HepG2 (cell line): ENCODE measurements at regions not wholly inside any gene's neighbourhood (a gene's known extent, or its start where the extent isn't known, plus 50 kb on each side); places are given as distances from the start of the nearest gene placed in this dataset.

Source experiments
- ATF3 ChIP-seq: sonication (generic); formaldehyde crosslinking; IDR thresholded peaks from 2 replicates; pipeline ENCODE4 v1.4.0; 2020; ENCODE audit warnings: missing genetic modification reagents
- CENPX ChIP-seq: sonication (generic); formaldehyde crosslinking; IDR thresholded peaks from 2 replicates; pipeline ENCODE4 v1.9.0; 2021; ENCODE audit warnings: mild to moderate bottlenecking, missing genetic modification reagents, moderate library complexity
- EHMT2 ChIP-seq: fragments of 200-600 bp; sonication (generic); IDR thresholded peaks from 2 replicates; pipeline ENCODE4 v1.7.0; 2017; ENCODE audit warnings: antibody characterized with exemption, low read depth, low read length, borderline replicate concordance
- GATA4 ChIP-seq: sonication (generic); IDR thresholded peaks from 2 replicates; pipeline ENCODE4 v1.6.1; 2016; ENCODE audit warnings: antibody characterized with exemption, low read depth, borderline replicate concordance
- HCFC1 ChIP-seq: fragments of 150-350 bp; IDR thresholded peaks from 2 replicates; pipeline ENCODE4 v1.6.1; 2014; ENCODE audit warnings: low read depth, low read length
- MYPOP ChIP-seq: sonication (generic); formaldehyde crosslinking; IDR thresholded peaks from 2 replicates; pipeline ENCODE4 v1.8.1; 2023; ENCODE audit warnings: mild to moderate bottlenecking, moderate library complexity, missing genetic modification reagents
- NR2F6 ChIP-seq, 2 experiments: IDR thresholded peaks; 2 replicates each; pipeline ENCODE4 v1.6.1; 2016; ENCODE audit warnings: antibody characterized with exemption in 1 of 2, mild to moderate bottlenecking in 1 of 2
- PATZ1 ChIP-seq: sonication (generic); formaldehyde crosslinking; IDR thresholded peaks from 2 replicates; pipeline ENCODE4 v1.4.0; 2020; ENCODE audit warnings: missing genetic modification reagents
- POLR2G ChIP-seq: fragments of 200-400 bp; formaldehyde crosslinking; IDR thresholded peaks from 2 replicates; pipeline ENCODE4 v1.6.1; 2018; ENCODE audit warnings: mild to moderate bottlenecking, low read depth, low read length, moderate library complexity
- SNAPC2 ChIP-seq: sonication (generic); formaldehyde crosslinking; IDR thresholded peaks from 2 replicates; pipeline ENCODE4 v1.8.1; 2022; ENCODE audit warnings: mild to moderate bottlenecking, missing genetic modification reagents
- SNAPC4 ChIP-seq: sonication (generic); formaldehyde crosslinking; IDR thresholded peaks from 2 replicates; pipeline ENCODE4 v1.4.0; 2020; ENCODE audit warnings: mild to moderate bottlenecking, missing genetic modification reagents
- SP5 ChIP-seq: IDR thresholded peaks from 2 replicates; pipeline ENCODE4 v1.6.1; 2016; ENCODE audit warnings: low read depth, borderline replicate concordance
- SRF ChIP-seq: IDR thresholded peaks from 2 replicates; pipeline ENCODE4 v1.6.1; 2011; ENCODE audit warnings: mild to moderate bottlenecking, low read depth, low read length, moderate library complexity
- ZBTB26 ChIP-seq: IDR thresholded peaks from 2 replicates; pipeline ENCODE4 v1.6.1; 2016; ENCODE audit warnings: missing compliant biosample characterization, missing genetic modification reagents, borderline replicate concordance
- ZNF503 ChIP-seq: sonication (generic); formaldehyde crosslinking; IDR thresholded peaks from 2 replicates; pipeline ENCODE4 v1.4.0; 2020; ENCODE audit warnings: missing genetic modification reagents
- ZNF615 ChIP-seq: sonication (generic); formaldehyde crosslinking; IDR thresholded peaks from 2 replicates; pipeline ENCODE4 v1.5.0; 2020; ENCODE audit warnings: mild to moderate bottlenecking, missing genetic modification reagents, borderline replicate concordance
- ZNF703 ChIP-seq: sonication (generic); formaldehyde crosslinking; IDR thresholded peaks from 2 replicates; pipeline ENCODE4 v1.5.1; 2020; ENCODE audit warnings: missing genetic modification reagents, mild to moderate bottlenecking, moderate library complexity, borderline replicate concordance

GRCh38 chr13:40503966-40504591 lies 162.4 kb downstream of the FOXO1 start (continued):
- 0 out of 2 replicates have a peak, but pooled peaks have one; percentile 41 for TF ChIP-seq MYPOP (CRISPR knock-in tag)
- peak; percentile 63 for TF ChIP-seq NR2F6 (IDR thresholded peaks at IDR 0.05)
- TF ChIP-seq NR2F6 (CRISPR knock-in tag; IDR thresholded peaks at IDR 0.05), result peak; percentile 59; the same call in 1 of the 2 replicates
- peak; percentile 65; the same call in 1 of the 2 replicates for TF ChIP-seq GATA4
- peak; percentile 49; the same call in 1 of the 2 replicates for TF ChIP-seq PATZ1 (CRISPR knock-in tag)
- TF ChIP-seq SP5 (CRISPR knock-in tag), result 0 out of 2 replicates have a peak, but pooled peaks have one; percentile 47
- TF ChIP-seq ZNF615 (CRISPR knock-in tag), result 0 out of 2 replicates have a peak, but pooled peaks have one; percentile 19
- no peak for TF ChIP-seq HCFC1
- 0 out of 2 replicates have a peak, but pooled peaks have one; percentile 69 for TF ChIP-seq SNAPC2 (CRISPR knock-in tag)
- no peak for TF ChIP-seq ZNF503
- peak; percentile 90 for TF ChIP-seq ZBTB26 (CRISPR knock-in tag)
- TF ChIP-seq ATF3, result peak; percentile 78; the same call in 1 of the 2 replicates
- no peak for TF ChIP-seq POLR2G
- TF ChIP-seq SRF, result peak; percentile 23
- no peak for TF ChIP-seq SNAPC4 (CRISPR knock-in tag)
- no peak for TF ChIP-seq CENPX
- TF ChIP-seq ZNF703 (CRISPR knock-in tag), result no peak
- peak; percentile 67; the same call in 1 of the 2 replicates for TF ChIP-seq EHMT2
